Urinary bladder (tissue), 3 donors: ENCODE measurements at regions not wholly inside any gene's neighbourhood (a gene's known extent, or its start where the extent isn't known, plus 50 kb on each side); places are given as distances from the start of the nearest gene placed in this dataset.

Experiments
- DNase-seq: peaks from one replicate; pipeline ENCODE4 v3.0.0-alpha.2; 2015; ENCODE audit errors: extremely low spot score
- H3K27ac ChIP-seq: one replicate; pipeline ENCODE4 v1.5.1; 2013; ENCODE audit warnings: low read depth, mild to moderate bottlenecking, moderate library complexity
- H3K36me3 ChIP-seq: one replicate; pipeline ENCODE4 v1.6.1; 2013; ENCODE audit warnings: mild to moderate bottlenecking, moderate library complexity; ENCODE audit not compliant: insufficient read depth
- H3K4me1 ChIP-seq: one replicate; pipeline ENCODE4 v1.6.1; 2013; ENCODE audit warnings: mild to moderate bottlenecking, moderate library complexity; ENCODE audit not compliant: insufficient read depth
- H3K4me3 ChIP-seq: one replicate; pipeline ENCODE4 v1.5.1; 2013; ENCODE audit warnings: low read depth, low read length
- WGBS: extraction: QIAGEN DNeasy Blood & Tissue Kit; methylation state at CpG from one replicate; pipeline ENCODE4 v1.1.7; 2013; 5-methylcytosine and 5-hydroxymethylcytosine counted together
- donor health status: healthy with polysubstance abuse.
- donor health status: healthy.

GRCh38 chr4:160212078-160212477, 1109.2 kb downstream of the RAPGEF2 start:
- Histone ChIP-seq H3K4me1 (no peaks in the 10 kb centered on the region), H3K4me3 (no peak overlapping the region), H3K36me3 (no peaks in the 10 kb centered on the region), H3K27ac (no peak overlapping the region)
- 32% methylated on average over 3 of the region's 3 CpGs for WGBS
- DNase-seq, result no peak

- WGBS, result 36% methylated on average over 1 of the region's 1 CpG
- no peaks in the 10 kb centered on the region for H3K36me3 ChIP-seq
- H3K27ac ChIP-seq, result no peak overlapping the region
- H3K4me1 ChIP-seq, result no peaks in the 10 kb centered on the region
- no peak overlapping the region for H3K4me3 ChIP-seq
- no peak for DNase-seq
These were observed 1110.5 kb downstream of the RAPGEF2 start for GRCh38 chr4:160213366-160213765.

GRCh38 chr4:160217352-160217751, 1114.5 kb downstream of the RAPGEF2 start:
- WGBS, result 92% methylated on average over 1 of the region's 1 CpG
- no peak overlapping the region for H3K27ac ChIP-seq
- no peaks in the 10 kb centered on the region for H3K4me1 ChIP-seq
- DNase-seq, result no peak
- no peaks in the 10 kb centered on the region for H3K36me3 ChIP-seq
- no peak overlapping the region for H3K4me3 ChIP-seq

DNA sequence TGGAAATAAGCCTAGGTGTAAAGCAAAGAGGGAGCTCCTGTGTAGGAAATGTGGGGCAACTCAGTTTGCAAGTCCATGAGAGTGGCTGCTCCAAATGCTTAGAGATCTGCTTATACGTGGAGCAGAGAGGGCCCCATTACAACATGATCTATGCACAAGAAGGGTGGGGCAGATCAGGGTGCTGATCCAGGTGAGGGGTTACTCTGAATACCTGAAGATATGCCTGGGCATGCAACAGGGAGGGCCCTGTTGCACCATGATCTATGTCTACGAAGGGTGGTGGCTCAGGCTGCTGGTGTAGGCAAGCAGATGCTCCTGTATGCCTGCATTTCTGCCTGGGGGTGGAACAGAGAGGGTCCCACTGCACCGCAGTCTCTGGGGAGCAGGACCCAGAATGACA, 1121.2 kb downstream of the RAPGEF2 start:
- 80% methylated on average over 3 of the region's 3 CpGs for WGBS
- no peak for DNase-seq
- no peaks in the 10 kb centered on the region for H3K4me1 ChIP-seq
- H3K4me3 ChIP-seq, result no peak overlapping the region
- no peak overlapping the region for H3K27ac ChIP-seq
- H3K36me3 ChIP-seq, result no peaks in the 10 kb centered on the region

- H3K4me3 ChIP-seq, result no peak overlapping the region
- no peaks in the 10 kb centered on the region for H3K4me1 ChIP-seq
- 48% methylated on average over 3 of the region's 3 CpGs for WGBS
- H3K36me3 ChIP-seq, result no peaks in the 10 kb centered on the region
- DNase-seq, result peak; percentile 36
- no peak overlapping the region for H3K27ac ChIP-seq
These were observed 1130.3 kb downstream of the RAPGEF2 start for GRCh38 chr4:160233141-160233540.

- Histone ChIP-seq H3K4me3 (no peak overlapping the region), H3K27ac (no peak overlapping the region), H3K4me1 (no peaks in the 10 kb centered on the region), H3K36me3 (no peaks in the 10 kb centered on the region)
- DNase-seq, result no peak
- 68% methylated on average over 2 of the region's 2 CpGs for WGBS
These were observed 1132.4 kb downstream of the RAPGEF2 start for GRCh38 chr4:160235285-160235684.

- no peak overlapping the region for H3K27ac ChIP-seq
- no peaks in the 10 kb centered on the region for H3K4me1 ChIP-seq
- no peak overlapping the region for H3K4me3 ChIP-seq
- DNase-seq, result no peak
- H3K36me3 ChIP-seq, result no peaks in the 10 kb centered on the region
These were observed 1132.9 kb downstream of the RAPGEF2 start for GRCh38 chr4:160235771-160236170.

GRCh38 chr4:160238790-160239189, 1135.9 kb downstream of the RAPGEF2 start:
- no peak overlapping the region for H3K27ac ChIP-seq
- no peak for DNase-seq
- no peaks in the 10 kb centered on the region for H3K36me3 ChIP-seq
- no peak overlapping the region for H3K4me3 ChIP-seq
- 73% methylated on average over 1 of the region's 1 CpG for WGBS
- no peaks in the 10 kb centered on the region for H3K4me1 ChIP-seq

DNA sequence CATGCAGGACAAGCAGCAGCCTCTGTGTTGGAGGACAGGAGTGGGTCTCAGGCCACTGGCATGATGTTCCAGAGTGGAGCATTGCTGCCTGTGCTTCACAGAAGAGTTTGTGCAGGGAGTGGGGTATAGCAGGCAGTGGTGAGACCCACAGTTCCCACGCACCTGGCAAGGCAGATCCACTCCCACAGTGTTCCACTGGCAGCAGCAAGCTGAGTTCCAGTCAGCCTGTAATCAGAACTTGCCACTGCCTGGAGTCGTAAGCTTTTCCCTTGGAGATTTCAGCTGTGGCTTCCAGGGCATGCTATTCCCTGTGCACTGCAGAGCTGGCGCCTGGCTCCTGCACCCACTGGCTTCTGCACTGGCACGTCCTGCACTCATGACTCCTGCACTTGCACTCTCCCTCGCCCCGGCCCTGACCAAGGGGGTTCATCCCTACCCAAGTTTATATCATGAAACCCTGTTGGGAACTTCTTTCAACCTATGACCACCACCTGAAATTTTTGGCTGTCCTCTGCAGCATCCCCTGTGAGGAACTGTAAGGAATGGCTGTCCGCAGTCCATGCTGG, 1144.3 kb downstream of the RAPGEF2 start:
- 85% methylated on average over 7 of the region's 7 CpGs for WGBS
- Histone ChIP-seq H3K4me1 (no peaks in the 10 kb centered on the region), H3K36me3 (no peaks in the 10 kb centered on the region), H3K27ac (no peak overlapping the region), H3K4me3 (no peak overlapping the region)
- no peak for DNase-seq

GRCh38 chr4:160251522-160252170, 1148.8 kb downstream of the RAPGEF2 start:
- 70% methylated on average over 3 of the region's 3 CpGs for WGBS
- H3K4me1 ChIP-seq, result peaks cover 2% of the 10 kb centered on the region
- no peak for DNase-seq
- no peak overlapping the region for H3K4me3 ChIP-seq
- H3K36me3 ChIP-seq, result no peaks in the 10 kb centered on the region
- no peak overlapping the region for H3K27ac ChIP-seq

DNA sequence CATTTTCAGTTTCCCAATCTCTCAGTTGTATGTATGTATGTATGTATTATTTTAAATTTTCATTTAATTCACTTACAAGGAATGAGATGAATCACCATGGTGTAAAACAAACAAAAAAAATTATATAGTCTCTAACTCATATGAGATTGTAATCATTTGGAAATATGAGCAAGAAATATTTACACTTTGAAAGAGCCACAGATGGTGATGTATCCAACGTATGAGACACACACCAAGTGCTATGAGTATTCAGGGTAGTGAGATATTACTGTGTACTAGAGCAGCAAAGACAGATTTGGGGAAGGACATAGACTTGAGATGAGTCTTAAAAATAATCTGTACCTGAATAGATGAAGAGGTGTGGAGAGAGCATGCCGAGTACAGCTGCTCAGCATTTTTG, 1154.4 kb downstream of the RAPGEF2 start:
- H3K4me3 ChIP-seq, result no peak overlapping the region
- no peak for DNase-seq
- H3K4me1 ChIP-seq, result peaks cover 2% of the 10 kb centered on the region
- 66% methylated on average over 2 of the region's 2 CpGs for WGBS
- H3K36me3 ChIP-seq, result no peaks in the 10 kb centered on the region
- no peak overlapping the region for H3K27ac ChIP-seq

DNA sequence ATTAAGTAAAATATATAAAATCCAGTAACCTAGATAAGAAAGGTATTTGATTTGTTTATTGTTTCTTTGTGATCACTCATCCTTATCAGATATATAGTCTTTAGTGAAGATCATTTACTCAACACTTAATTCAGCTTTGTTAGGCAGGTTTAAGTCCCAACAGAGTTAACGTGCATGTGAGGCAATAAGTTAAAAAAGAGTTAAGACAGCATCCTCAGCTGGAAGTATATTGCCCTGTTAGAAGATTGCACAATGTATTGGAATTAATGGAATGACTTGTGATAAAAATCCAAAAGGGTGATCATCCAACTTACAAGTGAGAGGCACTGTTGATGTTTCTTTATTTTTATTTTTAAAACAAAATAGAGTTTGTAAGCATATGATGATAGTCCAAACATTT, 1162.1 kb downstream of the RAPGEF2 start:
- no peak overlapping the region for H3K27ac ChIP-seq
- H3K4me1 ChIP-seq, result no peaks in the 10 kb centered on the region
- DNase-seq, result no peak
- WGBS, result 18% methylated on average over 1 of the region's 1 CpG
- H3K4me3 ChIP-seq, result no peak overlapping the region
- no peaks in the 10 kb centered on the region for H3K36me3 ChIP-seq

GRCh38 chr4:160265836-160266235, 1163.0 kb downstream of the RAPGEF2 start:
- no peaks in the 10 kb centered on the region for H3K36me3 ChIP-seq
- no peaks in the 10 kb centered on the region for H3K4me1 ChIP-seq
- no peak for DNase-seq
- no peak overlapping the region for H3K4me3 ChIP-seq
- 73% methylated on average over 2 of the region's 2 CpGs for WGBS
- H3K27ac ChIP-seq, result no peak overlapping the region

DNA sequence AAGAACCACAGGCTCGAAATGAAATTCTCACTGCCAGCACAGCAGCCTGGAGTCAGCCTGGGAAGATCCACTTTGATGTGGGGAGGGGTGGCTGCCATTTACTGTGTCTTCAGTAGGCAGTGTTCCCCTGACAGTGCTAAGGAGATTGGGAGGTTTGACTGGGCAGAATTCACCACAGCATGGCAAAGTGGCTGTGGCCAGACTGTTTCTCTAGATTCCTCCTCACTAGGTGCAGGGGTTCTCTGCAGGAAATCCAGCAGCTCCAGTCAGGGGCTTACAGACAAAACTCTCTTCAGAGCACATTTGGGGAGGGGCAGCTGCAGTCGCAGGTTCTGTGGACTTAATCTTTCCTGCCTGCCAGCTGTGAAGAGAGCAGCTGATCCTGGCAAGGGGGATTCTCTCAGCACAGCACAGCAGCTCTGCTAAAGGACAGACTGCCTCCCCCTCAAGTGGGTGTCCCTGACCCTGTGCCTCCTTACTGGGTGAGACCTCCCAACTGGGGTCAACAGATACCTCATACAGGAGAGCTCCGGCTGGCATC, 1174.0 kb downstream of the RAPGEF2 start:
- Histone ChIP-seq H3K4me3 (no peak overlapping the region), H3K27ac (no peak overlapping the region), H3K4me1 (no peaks in the 10 kb centered on the region), H3K36me3 (no peaks in the 10 kb centered on the region)
- WGBS, result 55% methylated on average over 3 of the region's 3 CpGs
- no peak for DNase-seq
